ENCODE measurements at regions not wholly inside any gene's neighbourhood (a gene's known extent, or its start where the extent isn't known, plus 50 kb on each side); places are given as distances from the start of the nearest gene placed in this dataset.
A peak's percentile ranks its signal among the peaks of the same experiment; 100 is the strongest.
"Not testable (repeated sequence)": the region's sequence is repeated elsewhere in the genome, so short reads cannot be mapped to it uniquely, and the experiment has no call there.

DNA sequence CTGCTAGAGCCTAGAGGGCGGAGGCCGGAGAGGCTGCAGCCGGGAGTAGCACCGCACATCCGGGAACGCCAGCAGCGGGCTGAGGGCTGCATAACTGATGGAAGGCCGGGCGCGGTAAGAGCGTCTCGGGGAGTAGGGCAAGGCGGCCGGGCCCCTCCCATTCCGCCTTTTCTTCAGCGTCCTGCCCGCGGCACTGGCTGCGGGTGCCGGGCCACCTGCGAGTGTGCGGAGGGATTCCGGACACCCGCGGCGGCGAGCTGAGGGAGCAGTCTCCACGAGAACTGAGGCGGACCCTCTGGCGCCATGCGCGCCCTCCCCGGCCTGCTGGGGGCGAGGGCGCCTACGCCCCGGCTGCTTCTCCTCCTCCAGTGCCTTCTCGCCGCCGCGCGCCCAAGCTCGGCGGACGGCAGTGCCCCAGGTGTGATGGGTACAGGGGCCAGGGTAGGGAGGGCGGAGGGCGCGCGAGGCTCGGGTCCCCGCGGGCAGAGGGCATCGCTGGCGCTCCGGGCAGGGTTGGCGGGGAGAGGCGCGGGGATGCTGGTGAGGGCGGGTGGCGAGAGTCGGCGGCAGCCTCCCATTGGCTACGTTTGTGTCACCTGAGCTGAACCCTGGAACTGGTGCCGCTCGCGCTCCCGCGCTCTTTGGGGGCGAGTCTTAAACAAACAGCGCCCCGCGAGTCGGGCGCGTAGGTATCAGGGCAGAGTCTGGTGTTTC, 334.4 kb downstream of the SRGAP2C start:
- peak; percentile 56 for DNase-seq

DNA sequence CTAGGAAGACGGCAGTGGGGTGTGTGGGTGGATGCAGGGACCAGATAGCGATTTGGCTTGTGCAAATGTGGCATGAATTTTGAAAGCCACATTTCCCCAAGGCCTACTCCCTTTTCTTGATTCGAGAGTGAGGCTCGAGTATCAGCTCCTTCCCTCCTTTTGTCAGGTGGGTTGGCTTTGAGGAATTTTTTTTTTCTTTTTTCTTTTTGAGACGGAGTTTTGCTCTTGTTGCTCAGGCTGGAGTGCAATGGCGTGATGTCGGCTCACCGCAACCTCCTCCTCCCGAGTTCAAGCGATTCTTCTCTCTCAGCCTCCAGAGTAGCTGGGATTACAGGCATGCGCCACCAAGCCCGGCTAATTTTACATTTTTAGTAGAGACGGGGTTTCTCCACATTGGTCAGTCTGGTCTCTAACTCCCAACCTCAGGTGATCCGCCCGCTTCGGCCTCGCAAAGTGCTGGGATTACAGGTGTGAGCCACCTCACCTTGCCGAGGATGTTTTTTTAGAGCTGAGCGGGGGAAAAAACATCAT, 335.0 kb downstream of the SRGAP2C start:
- not testable (repeated sequence) for DNase-seq

- no peak for DNase-seq
Observed at GRCh38 chr1:121522061-121522759, 337.4 kb downstream of the SRGAP2C start.

- DNase-seq = not testable (repeated sequence)
Observed at GRCh38 chr1:121523112-121523511, 338.3 kb downstream of the SRGAP2C start.

DNA sequence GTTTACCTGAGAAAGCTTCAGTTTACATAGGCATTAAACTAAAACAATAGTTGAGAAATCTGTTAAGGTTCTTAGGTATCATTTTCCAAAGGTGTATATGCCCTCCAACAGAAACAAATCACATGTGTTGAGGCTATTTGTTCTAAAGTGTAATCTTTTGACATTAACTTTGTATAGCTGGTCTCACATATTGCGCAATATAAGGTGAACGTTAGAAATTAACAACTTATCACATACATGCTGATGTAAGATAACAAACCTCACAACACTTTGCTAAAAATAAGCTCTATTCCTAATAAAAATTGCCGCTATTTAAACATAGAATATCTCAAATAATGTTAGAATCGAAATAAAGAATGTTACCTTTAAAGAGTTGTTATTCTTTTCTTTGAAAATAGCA, 340.6 kb downstream of the SRGAP2C start:
- no peak for DNase-seq

DNA sequence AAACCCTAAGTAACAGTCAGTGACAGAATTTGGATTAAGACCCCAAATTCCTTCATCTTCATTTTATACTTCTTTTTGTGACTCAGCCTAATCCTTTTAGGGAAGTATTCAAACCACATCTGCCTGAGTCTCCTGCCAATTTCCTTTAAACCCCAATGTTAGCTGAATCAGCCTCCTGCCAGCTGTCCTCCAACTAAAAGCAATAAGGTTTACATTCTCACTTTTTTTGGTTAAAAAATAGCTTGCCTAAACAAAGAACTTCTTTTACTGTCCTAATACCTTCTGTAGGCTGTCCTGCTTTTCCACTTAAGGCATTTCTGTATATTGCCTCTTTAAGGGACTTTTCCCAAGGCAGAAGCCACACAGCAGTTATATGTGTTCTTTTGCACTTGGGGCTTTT, 344.2 kb downstream of the SRGAP2C start:
- not testable (repeated sequence) for DNase-seq

GRCh38 chr1:121530026-121530425, 345.3 kb downstream of the SRGAP2C start:
- DNase-seq = not testable (repeated sequence)

DNA sequence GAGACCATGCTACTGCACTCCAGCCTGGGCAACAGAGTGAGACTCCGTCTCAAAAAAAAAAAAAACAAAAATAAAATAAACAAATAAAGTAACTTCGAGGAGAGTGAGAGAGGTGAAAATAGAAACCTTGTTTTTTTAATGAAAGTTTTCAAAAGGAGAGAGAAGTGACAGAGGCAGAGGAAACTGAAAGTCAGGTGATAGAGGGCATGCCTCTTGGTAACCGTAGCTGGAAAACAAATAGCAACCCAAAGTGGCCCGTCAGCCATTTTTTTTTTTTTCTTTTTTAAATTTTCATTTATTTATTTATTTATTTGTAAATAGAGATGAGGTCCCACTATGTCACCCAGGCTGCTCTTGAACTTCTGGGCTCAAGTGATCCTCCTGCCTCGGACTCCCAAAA, 347.0 kb downstream of the SRGAP2C start:
- not testable (repeated sequence) for DNase-seq

DNA sequence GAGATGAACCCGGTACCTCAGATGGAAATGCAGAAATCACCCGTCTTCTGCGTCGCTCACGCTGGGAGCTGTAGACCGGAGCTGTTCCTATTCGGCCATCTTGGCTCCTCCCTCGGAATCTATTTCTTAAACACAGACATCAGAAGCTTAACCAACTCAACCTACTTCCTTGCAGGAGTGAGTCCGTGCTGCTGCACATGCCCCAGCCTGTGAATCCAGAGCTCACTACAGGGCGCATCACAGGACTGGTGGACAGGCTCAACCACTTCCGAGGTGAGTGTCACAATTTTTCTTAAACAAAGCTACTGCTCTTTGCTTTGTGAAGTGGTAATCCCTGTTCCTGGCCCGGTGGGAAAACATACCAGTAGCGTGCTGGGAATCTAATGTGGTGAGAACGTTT, 353.4 kb downstream of the SRGAP2C start:
- DNase-seq = not testable (repeated sequence)

DNA sequence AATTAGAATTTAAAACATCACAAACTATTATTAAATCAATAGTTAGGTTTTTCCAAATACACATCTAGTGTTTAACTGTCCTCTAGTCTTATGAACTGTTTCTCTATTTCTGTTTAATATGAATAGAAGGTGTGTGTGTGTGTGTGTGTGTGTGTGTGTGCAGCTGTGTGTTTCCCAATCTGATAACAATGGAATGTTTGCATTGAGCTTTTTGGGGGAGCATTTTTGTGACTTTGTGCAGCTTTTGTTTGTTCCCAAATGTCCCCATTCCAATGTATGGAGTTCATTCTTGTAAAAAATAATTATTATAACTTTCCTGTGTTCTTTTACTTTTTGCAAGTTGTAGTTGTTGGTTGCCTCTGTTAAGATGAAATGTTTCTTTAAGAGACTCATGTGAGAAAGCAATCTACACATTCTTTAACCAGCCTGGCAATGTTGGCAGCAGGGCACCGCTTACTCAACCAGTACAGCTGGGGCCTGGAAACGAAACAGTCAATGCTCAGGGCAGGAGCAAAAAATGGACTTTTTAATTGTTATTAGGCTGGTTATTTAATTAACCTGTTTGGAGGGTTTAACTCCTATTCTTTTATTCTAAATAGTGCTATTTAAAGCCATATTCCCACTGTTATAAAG, 354.3 kb downstream of the SRGAP2C start:
- no peak for DNase-seq

DNA sequence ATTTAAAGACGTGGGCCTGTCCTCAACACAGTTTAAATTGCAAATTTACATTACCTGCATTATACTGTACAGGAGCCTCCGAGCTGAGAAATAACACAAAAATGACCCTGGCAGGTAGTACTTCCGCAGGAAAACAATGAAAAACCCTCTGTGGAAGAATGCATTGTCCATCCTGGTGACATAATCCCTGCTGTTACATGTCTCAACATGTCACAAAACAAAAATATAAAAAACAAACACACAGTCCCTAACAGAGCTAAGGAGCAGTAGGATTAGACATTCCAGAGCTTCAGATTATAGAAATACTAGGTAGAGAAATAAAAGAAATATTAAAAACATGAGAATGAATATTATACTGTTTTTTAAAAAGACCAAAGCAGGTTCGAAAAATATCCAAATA, 359.2 kb downstream of the SRGAP2C start:
- DNase-seq = not testable (repeated sequence)

- no peak for DNase-seq
Observed at GRCh38 chr1:121544500-121544899, 359.7 kb downstream of the SRGAP2C start.

GRCh38 chr1:121545899-121546298, 361.1 kb downstream of the SRGAP2C start:
- DNase-seq = not testable (repeated sequence)

- DNase-seq = no peak
Observed at GRCh38 chr1:121546830-121547591, 362.2 kb downstream of the SRGAP2C start.

DNA sequence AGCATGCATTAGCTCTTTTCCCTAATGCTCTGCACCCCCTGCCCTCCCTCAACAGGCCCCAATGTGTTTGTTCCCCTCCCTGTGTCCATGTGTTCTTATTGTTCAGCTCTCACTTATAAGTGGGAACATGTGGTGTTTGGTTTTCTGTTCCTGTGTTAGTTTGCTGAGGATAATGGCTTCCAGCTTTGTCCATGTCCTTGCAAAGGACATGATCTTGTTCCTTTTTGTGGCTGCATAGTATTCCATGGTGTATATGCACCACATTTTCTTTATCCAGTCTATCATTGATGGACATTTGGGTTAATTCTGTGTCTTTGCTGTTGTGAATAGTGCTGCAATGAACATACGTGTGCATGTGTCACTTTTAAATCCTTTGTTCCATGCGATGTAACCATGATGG, 363.0 kb downstream of the SRGAP2C start:
- not testable (repeated sequence) for DNase-seq

GRCh38 chr1:121550817-121551216, 366.0 kb downstream of the SRGAP2C start:
- not testable (repeated sequence) for DNase-seq

DNA sequence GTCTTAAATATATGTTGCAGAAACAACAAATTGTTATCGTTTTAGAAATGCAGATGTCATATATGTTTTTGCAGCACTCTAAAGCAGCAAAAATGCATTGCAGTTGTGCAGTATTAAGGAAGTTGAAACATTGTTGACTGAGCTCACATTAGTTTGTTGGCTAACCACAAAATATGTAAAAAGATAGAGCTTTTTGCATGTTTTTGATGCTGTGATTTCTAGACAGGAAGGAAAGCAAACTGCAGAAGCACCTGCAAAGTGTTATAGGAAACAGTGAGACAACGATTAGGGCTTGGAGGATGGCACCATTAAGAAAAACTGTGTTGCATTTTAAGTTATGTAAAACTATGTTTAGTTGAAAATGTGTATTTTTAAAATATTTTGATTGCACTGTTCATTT, 366.7 kb downstream of the SRGAP2C start:
- DNase-seq = not testable (repeated sequence)

DNA sequence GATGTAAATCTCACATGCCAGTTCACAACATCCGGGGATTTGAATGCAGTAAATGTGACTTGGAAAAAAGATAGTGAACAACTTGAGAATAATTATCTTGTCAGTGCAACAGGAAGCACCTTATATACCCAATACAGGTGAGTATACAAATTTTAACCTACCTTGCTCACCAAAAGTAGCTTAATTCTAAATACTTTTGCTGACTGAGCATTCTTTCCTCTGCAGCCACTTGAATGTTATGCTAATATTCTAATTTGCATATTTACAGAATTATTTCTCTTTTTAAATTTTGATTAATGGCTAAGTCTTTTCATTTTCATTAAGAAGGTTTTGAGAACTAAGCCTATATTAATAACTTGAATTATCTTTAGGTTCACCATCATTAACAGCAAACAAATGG, 371.8 kb downstream of the SRGAP2C start:
- DNase-seq = not testable (repeated sequence)

DNA sequence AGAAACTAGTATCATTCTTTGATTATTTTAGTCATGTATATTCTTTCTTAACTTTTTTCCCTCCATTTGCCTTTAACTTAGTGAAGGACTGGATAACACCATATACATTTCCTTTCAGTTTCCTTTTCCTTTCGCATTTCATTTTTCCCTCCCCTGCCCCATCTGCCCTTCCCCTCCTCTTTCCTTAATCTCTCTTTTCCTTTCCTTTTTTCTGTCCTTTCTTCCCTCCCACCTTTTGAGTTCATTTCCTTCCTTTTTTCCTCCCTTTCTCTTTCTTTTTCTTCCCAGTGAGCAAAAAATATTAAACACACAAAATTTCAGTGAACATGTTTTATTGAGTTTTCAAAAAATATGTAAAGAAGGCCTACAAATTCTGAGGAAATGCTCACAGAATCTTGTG, 373.3 kb downstream of the SRGAP2C start:
- not testable (repeated sequence) for DNase-seq

DNA sequence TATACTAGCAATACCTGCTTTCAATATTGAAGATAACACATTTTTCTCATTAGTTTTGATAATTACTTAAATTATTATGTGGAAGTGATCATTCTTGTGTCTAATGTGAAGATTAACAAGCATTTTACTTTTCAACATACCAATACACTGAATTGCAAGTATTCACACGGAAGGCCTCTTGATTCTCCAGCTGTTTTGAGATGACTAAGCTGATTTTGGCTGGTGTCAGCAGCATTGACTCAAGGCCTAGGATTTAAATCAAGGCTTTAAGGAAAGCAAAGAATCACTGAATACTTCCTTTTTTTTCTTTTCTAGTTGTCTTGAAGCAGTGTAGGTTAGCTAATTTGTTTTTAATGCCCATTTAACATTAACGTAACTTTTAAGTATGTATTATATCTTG, 373.7 kb downstream of the SRGAP2C start:
- no peak for DNase-seq

- DNase-seq = no peak
Observed at GRCh38 chr1:121566346-121566745, 381.6 kb downstream of the SRGAP2C start.

GRCh38 chr1:121569428-121569827, 384.7 kb downstream of the SRGAP2C start:
- DNase-seq = no peak
